ENCODE measurements at regions not wholly inside any gene's neighbourhood (a gene's known extent, or its start where the extent isn't known, plus 50 kb on each side); places are given as distances from the start of the nearest gene placed in this dataset.

DNA sequence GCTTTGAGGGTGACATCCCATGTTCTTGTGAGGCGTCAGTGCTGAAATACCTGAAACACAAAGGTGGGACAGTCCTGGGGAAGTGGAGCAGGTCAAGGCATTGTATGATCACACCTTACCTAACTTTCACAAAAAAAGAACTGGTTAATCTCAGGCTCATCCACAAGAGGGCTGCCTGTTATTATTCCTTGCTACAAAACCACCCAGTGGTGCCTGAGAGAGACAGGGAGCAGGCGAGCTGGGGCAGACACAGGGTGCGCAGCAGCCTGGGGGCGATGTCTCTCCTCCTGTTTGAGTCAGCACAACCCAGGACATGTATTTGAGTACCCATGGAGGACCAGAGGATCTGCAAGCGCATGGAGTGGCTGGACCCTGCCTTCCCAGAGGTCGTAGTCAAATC is 316.8 kb upstream of the ATP10A start:
- no peak for DNase-seq

GRCh38 chr15:26178640-26179220 is 315.6 kb upstream of the ATP10A start:
- DNase-seq: no peak

DNA sequence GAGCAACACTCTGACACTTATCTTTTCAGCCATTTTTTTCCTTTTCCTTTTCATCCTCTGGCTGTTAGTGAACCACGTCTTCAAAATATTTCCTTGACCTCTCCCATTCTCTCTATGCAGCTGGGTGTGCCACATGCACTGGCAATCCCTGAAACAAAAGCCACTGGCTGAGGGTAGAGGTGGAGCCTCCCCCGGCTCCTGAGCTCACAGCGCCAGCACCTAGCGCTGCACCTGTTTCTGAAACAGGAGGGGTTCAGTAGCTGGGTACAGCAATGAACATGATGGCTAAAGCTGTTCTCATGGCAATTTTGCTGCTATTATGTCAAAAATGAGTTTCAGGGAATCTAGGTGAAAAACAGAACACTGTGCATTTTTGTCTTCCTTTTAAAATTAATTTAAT is 314.7 kb upstream of the ATP10A start:
- no peak for DNase-seq

- DNase-seq: no peak
Observed at GRCh38 chr15:26176831-26177230, 313.7 kb upstream of the ATP10A start.

- DNase-seq: no peak
Observed at GRCh38 chr15:26171266-26171665, 308.1 kb upstream of the ATP10A start.

DNA sequence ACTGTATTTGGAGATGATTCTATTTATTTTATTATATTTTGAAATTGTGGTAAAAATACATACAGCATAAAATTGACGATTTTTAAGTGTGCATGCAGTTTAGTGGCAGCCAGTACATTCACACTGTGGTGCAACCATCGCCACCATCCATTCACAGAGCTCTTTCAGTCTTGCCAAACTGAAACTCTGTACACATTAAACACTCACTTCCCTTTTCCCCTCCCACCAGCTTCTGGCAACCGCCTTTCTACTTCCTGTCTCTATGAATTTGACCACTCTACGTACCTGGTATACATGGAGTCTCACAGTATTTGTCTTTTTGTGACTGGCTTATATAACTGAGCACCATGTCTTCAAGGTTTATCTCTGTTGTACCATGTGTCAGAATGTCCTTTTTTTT is 303.3 kb upstream of the ATP10A start:
- DNase-seq: no peak

- no peak for DNase-seq
Observed at GRCh38 chr15:26165546-26165945, 302.4 kb upstream of the ATP10A start.

DNA sequence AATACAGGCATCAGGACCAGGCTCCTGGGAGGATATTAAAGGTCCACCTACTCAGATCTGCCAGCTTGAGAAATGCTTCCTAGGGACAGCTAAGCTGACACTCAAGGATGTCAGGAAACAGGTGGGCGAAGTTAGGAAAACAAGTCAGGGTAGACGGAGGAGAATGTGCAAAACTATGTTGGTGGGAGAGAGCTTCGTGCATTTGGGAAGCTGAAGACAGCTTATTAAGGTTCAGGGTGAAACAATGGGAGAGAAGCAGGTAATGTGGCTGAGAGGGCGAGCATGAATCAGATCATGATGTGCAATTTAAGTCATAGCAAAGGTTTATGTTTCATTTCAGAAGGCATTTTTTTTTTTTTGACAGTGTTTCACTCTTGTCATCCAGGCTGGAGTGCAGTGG is 297.2 kb upstream of the ATP10A start:
- no peak for DNase-seq

DNA sequence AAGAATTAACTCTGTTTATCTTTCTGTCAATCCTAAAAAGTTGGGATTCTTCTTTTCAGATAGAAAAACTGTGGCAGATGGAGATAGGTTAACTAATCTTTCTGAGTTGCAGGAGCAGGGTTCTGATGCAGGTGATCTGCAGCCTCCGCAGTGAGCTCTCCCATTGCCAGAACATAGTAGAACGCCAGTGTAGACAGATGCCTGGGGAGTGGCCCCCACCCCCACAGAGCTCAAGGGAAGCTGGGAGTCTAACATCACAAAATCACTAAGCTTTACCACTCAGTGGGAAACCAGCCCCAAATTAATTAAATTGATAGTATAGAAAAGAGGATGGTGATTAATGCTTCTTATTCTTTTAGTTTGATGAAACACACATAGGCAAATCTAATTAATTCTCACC is 295.0 kb upstream of the ATP10A start:
- no peak for DNase-seq

GRCh38 chr15:26157081-26157480 is 294.0 kb upstream of the ATP10A start:
- peak in 1 of 14 donors; percentile 6 for DNase-seq

- no peak for DNase-seq
Observed at GRCh38 chr15:26156051-26156450, 292.9 kb upstream of the ATP10A start.

GRCh38 chr15:26148156-26148860 is 285.2 kb upstream of the ATP10A start:
- DNase-seq: no peak

- no peak for DNase-seq
Observed at GRCh38 chr15:26146202-26146601, 283.1 kb upstream of the ATP10A start.

GRCh38 chr15:26145796-26146195 is 282.7 kb upstream of the ATP10A start:
- no peak for DNase-seq

GRCh38 chr15:26144836-26145235 is 281.7 kb upstream of the ATP10A start:
- no peak for DNase-seq

- no peak for DNase-seq
Observed at GRCh38 chr15:26143221-26143620, 280.1 kb upstream of the ATP10A start.

- no peak for DNase-seq
Observed at GRCh38 chr15:26134812-26135211, 271.7 kb upstream of the ATP10A start.

GRCh38 chr15:26134152-26134551 is 271.0 kb upstream of the ATP10A start:
- DNase-seq: no peak

- no peak for DNase-seq
Observed at GRCh38 chr15:26132811-26133210, 269.7 kb upstream of the ATP10A start.

GRCh38 chr15:26129852-26130251 is 266.7 kb upstream of the ATP10A start:
- no peak for DNase-seq

DNA sequence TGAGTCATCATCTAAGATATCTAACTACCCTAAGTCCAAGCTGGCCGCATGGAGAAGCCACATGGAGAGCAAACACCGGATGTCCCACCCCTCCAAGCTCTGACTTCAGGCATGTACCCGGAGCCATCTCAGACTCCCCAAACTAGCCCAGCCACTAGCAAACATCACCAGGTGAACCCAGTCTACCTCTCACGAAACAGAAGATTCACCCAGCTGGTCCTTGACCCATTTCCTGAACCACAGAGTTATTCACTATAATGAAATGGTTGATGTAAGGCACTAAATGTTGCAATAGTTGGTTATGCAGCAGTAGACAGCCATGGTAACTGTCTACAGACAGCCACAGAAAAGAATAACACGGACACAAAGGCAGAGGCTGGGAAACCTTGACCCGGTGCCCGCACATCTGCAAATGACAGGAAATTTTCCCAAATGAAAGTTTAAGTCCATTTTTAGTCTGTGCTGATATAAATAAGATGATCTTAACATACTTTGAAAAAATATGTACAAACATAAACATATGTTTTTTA is 265.5 kb upstream of the ATP10A start:
- no peak for DNase-seq

DNA sequence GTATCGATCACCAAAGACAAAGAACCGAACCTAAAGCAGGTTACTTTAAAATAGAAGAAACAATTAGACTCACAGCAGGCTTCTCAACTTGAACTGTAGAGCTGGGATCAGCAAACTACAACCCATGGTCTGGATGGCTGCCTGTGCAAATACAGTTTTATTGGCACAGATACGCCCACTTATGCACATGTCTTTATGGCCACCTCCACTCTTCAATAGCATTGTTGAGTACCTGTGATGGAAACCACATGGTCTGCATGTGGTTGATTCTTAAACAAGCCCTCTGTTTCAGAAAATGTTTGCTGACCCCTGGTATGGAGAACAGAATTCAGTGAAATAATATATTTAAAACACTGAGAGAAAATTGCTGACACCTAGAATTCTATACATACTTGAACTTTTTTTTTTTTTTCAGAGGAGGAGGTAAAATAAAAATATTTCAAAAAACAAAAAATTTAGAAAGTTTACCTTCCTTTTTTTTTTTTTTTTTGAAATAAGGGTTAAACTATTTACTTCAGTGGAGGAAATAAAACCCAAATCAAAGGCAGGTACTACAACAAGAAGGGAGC is 263.8 kb upstream of the ATP10A start:
- no peak for DNase-seq

GRCh38 chr15:26126070-26126469 is 262.9 kb upstream of the ATP10A start:
- DNase-seq: peak in 3 of 14 donors; percentile 2 to 12 (median 3)

- no peak for DNase-seq
Observed at GRCh38 chr15:26125664-26126063, 262.5 kb upstream of the ATP10A start.

Data from C1 segment of cervical spinal cord (tissue), 14 donors.